Hepatocyte (in vitro differentiated cells): ENCODE measurements at regions not wholly inside any gene's neighbourhood (a gene's known extent, or its start where the extent isn't known, plus 50 kb on each side); places are given as distances from the start of the nearest gene placed in this dataset.

Source experiments
- EZH2phosphoT487 ChIP-seq: fragments of 200-600 bp; sonication (generic); IDR thresholded peaks from one replicate; pipeline ENCODE4 v1.6.1; 2018; ENCODE audit warnings: antibody characterized with exemption, mild to moderate bottlenecking, low read depth, moderate library complexity; ENCODE audit not compliant: unreplicated experiment, severe bottlenecking
- TF ChIP-seq, protein P1 (sequence below): fragments of 200-600 bp; sonication (generic); IDR thresholded peaks from 2 replicates; pipeline ENCODE4 v1.5.1; 2016; ENCODE audit warnings: antibody characterized with exemption, mild to moderate bottlenecking; ENCODE audit not compliant: poor library complexity

DNA sequence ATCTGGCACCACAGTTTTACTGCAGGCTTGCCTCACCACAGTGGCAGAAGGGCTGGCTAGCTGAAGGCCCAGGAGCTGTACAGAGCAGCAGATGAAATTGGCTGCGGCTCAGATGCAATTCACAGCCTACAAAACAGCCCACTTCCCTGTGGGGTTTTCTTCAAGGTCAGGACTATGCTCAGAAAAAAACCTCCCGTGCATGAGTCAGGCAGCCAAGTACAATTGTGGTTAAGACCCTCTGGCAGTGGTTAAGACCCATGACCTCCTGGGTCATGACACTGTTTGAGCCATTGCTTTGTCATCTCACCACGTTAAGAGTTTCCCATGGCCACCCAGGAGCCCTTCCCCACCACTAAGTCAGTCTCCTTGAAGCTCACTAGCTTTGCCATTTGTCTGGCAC is 276.3 kb downstream of the HNRNPD start:
- TF ChIP-seq, protein P1, sequence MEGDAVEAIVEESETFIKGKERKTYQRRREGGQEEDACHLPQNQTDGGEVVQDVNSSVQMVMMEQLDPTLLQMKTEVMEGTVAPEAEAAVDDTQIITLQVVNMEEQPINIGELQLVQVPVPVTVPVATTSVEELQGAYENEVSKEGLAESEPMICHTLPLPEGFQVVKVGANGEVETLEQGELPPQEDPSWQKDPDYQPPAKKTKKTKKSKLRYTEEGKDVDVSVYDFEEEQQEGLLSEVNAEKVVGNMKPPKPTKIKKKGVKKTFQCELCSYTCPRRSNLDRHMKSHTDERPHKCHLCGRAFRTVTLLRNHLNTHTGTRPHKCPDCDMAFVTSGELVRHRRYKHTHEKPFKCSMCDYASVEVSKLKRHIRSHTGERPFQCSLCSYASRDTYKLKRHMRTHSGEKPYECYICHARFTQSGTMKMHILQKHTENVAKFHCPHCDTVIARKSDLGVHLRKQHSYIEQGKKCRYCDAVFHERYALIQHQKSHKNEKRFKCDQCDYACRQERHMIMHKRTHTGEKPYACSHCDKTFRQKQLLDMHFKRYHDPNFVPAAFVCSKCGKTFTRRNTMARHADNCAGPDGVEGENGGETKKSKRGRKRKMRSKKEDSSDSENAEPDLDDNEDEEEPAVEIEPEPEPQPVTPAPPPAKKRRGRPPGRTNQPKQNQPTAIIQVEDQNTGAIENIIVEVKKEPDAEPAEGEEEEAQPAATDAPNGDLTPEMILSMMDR: no peak
- TF ChIP-seq EZH2phosphoT487: no peak
